GM12875 (cell line): ENCODE measurements at regions not wholly inside any gene's neighbourhood (a gene's known extent, or its start where the extent isn't known, plus 50 kb on each side); places are given as distances from the start of the nearest gene placed in this dataset.

ENCODE experiments used
- H3K4me3 ChIP-seq: one replicate; pipeline ENCODE4 v1.5.1; 2011; ENCODE audit warnings: low read depth, low read length, control low read depth
- CTCF ChIP-seq: IDR thresholded peaks from 2 replicates; pipeline ENCODE4 v1.5.1; 2011; ENCODE audit warnings: low read depth, mild to moderate bottlenecking, control low read depth, inconsistent platforms, low read length, moderate library complexity, borderline replicate concordance; ENCODE audit not compliant: insufficient read depth

- H3K4me3 ChIP-seq = no peak overlapping the region
- TF ChIP-seq CTCF = no peak
Measured at GRCh38 chr17:79314617-79315357, 240.2 kb downstream of the ENGASE start.

GRCh38 chr17:79311373-79311772 lies 236.7 kb downstream of the ENGASE start:
- TF ChIP-seq CTCF = no peak

DNA sequence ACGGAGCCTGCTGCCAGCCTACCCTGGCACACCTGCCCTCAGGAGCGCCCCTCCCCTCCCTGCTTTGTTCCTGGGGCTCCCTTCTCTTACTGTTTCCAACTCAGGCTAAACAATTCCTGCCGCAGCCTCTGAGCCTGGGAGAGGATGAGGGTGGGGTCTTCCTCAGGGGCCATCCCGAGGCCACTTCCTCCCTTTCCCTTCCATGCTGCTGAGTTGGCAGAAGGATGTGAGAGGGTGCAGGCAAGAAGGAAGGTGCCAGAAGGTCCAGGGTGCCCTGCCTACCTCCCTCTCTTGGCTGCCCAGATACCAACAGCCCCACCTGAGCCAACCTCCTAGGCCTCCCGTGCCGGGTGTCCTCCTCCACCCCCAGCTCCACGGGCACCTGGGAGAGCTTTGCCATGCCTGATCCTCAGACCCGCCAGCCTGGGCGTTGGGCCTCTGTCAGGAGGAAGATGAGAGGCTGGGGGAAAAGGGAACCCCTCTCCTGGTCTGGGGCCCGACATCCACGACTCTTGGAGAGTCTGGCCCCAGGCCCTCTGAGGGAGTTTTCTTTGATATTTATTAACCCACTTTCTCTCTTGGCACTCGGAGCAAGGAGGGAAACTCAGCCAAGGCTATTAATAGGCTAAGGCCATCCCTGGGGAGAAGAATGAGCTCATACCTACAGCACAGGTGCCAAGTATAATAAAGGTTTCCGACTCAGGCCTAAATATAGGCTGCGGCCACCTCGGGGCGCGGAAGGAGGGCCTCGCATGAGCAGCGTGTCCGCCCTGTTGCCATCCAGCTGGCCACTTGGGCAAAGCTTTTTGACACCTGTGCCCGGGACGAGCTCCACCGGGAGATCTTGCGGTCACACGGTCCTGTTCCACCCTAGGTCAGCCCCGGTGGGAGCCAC lies 232.0 kb downstream of the ENGASE start:
- TF ChIP-seq CTCF = no peak

More at GRCh38 chr17:79311373-79311772, 236.7 kb downstream of the ENGASE start:
- no peak overlapping the region for H3K4me3 ChIP-seq

GRCh38 chr17:79305768-79306423 lies 231.3 kb downstream of the ENGASE start:
- no peak overlapping the region for H3K4me3 ChIP-seq
- no peak for TF ChIP-seq CTCF

More for the DNA sequence above, 232.0 kb downstream of the ENGASE start:
- H3K4me3 ChIP-seq = no peak overlapping the region

DNA sequence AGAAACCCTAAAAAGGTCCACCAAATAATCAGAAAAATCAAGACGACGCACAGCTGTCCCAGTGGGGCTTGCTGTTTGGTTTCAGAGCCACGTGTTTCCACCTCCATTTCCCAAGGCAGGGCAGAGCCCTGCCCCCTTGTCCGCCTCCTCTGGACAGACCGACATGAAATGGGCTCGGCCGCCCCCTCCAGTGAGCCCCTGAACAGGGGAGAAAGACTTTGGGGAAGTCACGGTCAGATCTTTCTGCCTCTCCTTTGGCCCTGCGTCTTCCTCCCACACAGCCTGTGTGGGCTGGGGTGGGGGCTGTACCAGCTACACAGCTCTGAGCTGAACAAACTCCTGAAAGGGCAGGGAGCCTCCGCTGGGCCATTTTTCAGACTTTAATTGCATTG lies 230.7 kb downstream of the ENGASE start:
- no peak for TF ChIP-seq CTCF
- H3K4me3 ChIP-seq = no peak overlapping the region

DNA sequence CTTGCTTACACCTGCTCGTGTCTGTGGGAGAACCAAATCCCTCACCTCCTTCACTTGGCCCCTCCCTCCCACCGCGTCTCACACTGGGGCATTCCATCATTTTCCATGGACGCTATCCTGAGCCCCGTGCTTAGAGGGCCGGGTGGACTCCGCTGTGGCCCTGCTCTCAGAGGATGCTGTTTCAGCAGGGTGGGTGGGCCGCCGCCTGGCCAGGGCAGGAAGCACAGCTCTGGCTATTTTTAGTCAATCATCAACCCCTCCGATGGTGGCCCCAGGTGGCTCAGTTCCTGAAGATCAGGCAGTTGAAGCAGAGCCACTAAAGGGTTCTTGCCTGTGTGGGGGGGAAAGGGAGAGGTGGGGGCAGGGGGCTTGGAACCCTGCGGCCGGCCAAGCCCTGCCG lies 230.3 kb downstream of the ENGASE start:
- H3K4me3 ChIP-seq = no peak overlapping the region
- TF ChIP-seq CTCF = no peak
